MM.1S (cell line): ENCODE measurements at regions not wholly inside any gene's neighbourhood (a gene's known extent, or its start where the extent isn't known, plus 50 kb on each side); places are given as distances from the start of the nearest gene placed in this dataset.

Source experiments
- EZH2phosphoT487 ChIP-seq: fragments of 300-600 bp; sonication (generic); IDR thresholded peaks from 2 replicates; pipeline ENCODE4 v1.6.1; 2018; ENCODE audit warnings: antibody characterized with exemption, low read length
- TF ChIP-seq, protein P1 (sequence below): fragments of 300-600 bp; sonication (generic); IDR thresholded peaks from 2 replicates; pipeline ENCODE4 v1.5.1; 2016; ENCODE audit warnings: antibody characterized with exemption, low read length, mixed read lengths

DNA sequence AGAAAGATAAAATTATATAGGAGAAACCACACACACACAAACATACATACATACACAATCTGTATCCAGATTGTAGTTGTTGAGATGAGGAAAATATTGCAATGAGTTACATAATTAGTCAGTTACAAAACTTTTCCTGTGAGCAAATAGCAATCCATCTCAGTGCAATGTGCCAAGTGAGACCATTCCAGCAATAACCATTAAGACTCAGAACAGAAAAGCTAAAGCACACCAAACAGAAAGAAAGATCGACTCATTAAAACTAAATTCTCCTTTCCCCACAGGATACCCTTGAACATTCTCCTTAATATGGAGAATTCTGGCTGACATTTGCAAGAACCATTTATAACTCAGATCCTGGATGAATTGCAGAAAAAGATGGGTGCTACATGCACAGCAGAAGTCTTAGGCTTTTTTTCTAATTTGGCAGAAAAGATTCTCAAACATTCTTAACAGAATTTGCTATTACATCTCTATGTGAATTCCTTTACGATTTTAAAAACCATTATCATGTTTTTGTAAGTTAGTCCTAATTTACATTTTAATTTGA is 1341.2 kb upstream of the SPRY2 start:
- TF ChIP-seq, protein P1, sequence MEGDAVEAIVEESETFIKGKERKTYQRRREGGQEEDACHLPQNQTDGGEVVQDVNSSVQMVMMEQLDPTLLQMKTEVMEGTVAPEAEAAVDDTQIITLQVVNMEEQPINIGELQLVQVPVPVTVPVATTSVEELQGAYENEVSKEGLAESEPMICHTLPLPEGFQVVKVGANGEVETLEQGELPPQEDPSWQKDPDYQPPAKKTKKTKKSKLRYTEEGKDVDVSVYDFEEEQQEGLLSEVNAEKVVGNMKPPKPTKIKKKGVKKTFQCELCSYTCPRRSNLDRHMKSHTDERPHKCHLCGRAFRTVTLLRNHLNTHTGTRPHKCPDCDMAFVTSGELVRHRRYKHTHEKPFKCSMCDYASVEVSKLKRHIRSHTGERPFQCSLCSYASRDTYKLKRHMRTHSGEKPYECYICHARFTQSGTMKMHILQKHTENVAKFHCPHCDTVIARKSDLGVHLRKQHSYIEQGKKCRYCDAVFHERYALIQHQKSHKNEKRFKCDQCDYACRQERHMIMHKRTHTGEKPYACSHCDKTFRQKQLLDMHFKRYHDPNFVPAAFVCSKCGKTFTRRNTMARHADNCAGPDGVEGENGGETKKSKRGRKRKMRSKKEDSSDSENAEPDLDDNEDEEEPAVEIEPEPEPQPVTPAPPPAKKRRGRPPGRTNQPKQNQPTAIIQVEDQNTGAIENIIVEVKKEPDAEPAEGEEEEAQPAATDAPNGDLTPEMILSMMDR = no peak
- no peak for TF ChIP-seq EZH2phosphoT487
